PFSK-1 (cell line): ENCODE measurements at regions not wholly inside any gene's neighbourhood (a gene's known extent, or its start where the extent isn't known, plus 50 kb on each side); places are given as distances from the start of the nearest gene placed in this dataset.

Source experiments
- FOXP2 ChIP-seq: optimal IDR thresholded peaks from 2 replicates; pipeline ENCODE3; 2011; ENCODE audit warnings: borderline replicate concordance, control low read depth, inconsistent platforms; ENCODE audit not compliant: insufficient read depth; ENCODE audit errors: extremely low read length, extremely low read depth
- POLR2AphosphoS5 ChIP-seq: IDR thresholded peaks from 2 replicates; pipeline ENCODE4 v1.6.1; 2012; ENCODE audit warnings: low read depth, mild to moderate bottlenecking, control low read depth, low read length, moderate library complexity
- REST ChIP-seq, 2 experiments: IDR thresholded peaks; 2 replicates each; pipeline versions ENCODE4 v1.6.1 to v1.8.0; 2011 to 2012; ENCODE audit warnings: low read depth in 2 of 2, low read length in 2 of 2, control low read depth in 1 of 2, inconsistent platforms in 1 of 2, mild to moderate bottlenecking in 1 of 2, moderate library complexity in 1 of 2; ENCODE audit not compliant: insufficient read depth in 1 of 2
- SIN3A ChIP-seq: IDR thresholded peaks from 2 replicates; pipeline ENCODE4 v1.6.1; 2012; ENCODE audit warnings: mild to moderate bottlenecking, low read length, moderate library complexity, borderline replicate concordance; ENCODE audit not compliant: insufficient read depth
- TAF1 ChIP-seq: IDR thresholded peaks from 2 replicates; pipeline ENCODE4 v1.6.1; 2012; ENCODE audit warnings: low read length, control low read depth, borderline replicate concordance; ENCODE audit not compliant: insufficient read depth

- TF ChIP-seq POLR2AphosphoS5 (no peak), TAF1 (no peak), REST (IDR thresholded peaks at IDR 0.05; ENCODE audit: insufficient read depth in 1 of 2, low read depth in 2 of 2, low read length in 2 of 2) (no peak), SIN3A (no peak), FOXP2 (no peak)
Measured at GRCh38 chr11:115581871-115582639, 77.8 kb upstream of the CADM1 start.
